Natural killer cell (primary cell): ENCODE measurements at regions not wholly inside any gene's neighbourhood (a gene's known extent, or its start where the extent isn't known, plus 50 kb on each side); places are given as distances from the start of the nearest gene placed in this dataset.

Source experiments
- ATAC-seq, 3 donors: fragments of 150-1000 bp in 2 of 3; fragments of 200-7000 bp in 1 of 3; cut with Tn5 transposase; 1 replicate in 1 of 3; 2 replicates in 2 of 3; pipeline ENCODE4 v1.10.0; 2021; ENCODE audit warnings: mild to moderate bottlenecking in 2 of 3, moderate library complexity in 2 of 3
- DNase-seq, 2 donors: peaks; one replicate each; pipeline versions ENCODE4 v3.0.0 to v3.0.0-alpha.2; 2013 to 2021; ENCODE audit warnings: mixed read lengths in 1 of 2
- H3K27ac ChIP-seq: one replicate; pipeline ENCODE4 v1.5.1; 2013; ENCODE audit warnings: mild to moderate bottlenecking, low read length
- H3K27me3 ChIP-seq: one replicate; pipeline ENCODE4 v1.6.1; 2013; ENCODE audit warnings: low read length; ENCODE audit not compliant: control insufficient read depth, insufficient read depth
- H3K36me3 ChIP-seq: one replicate; pipeline ENCODE4 v1.6.1; 2013; ENCODE audit warnings: low read length; ENCODE audit not compliant: control insufficient read depth, insufficient read depth
- H3K4me1 ChIP-seq: one replicate; pipeline ENCODE4 v1.6.1; 2013; ENCODE audit warnings: low read length; ENCODE audit not compliant: control insufficient read depth, insufficient read depth
- H3K4me3 ChIP-seq: one replicate; pipeline ENCODE4 v1.5.1; 2013; ENCODE audit warnings: low read length
- H3K9me3 ChIP-seq: one replicate; pipeline ENCODE4 v1.6.1; 2013; ENCODE audit warnings: low read length; ENCODE audit not compliant: control insufficient read depth, insufficient read depth
- H3K27ac Mint-ChIP-seq, 2 donors: one replicate each; pipeline ENCODE4 v1.8.0; 2022; ENCODE audit warnings: mild to moderate bottlenecking in 2 of 2, mixed read lengths in 2 of 2, moderate library complexity in 1 of 2
- H3K27me3 Mint-ChIP-seq, 2 donors: one replicate each; pipeline ENCODE4 v1.8.0; 2022; ENCODE audit warnings: low read depth in 2 of 2, mixed read lengths in 2 of 2
- H3K36me3 Mint-ChIP-seq: one replicate; pipeline ENCODE4 v1.8.0; 2022; ENCODE audit warnings: mixed read lengths
- H3K4me1 Mint-ChIP-seq, 2 donors: one replicate each; pipeline ENCODE4 v1.8.0; 2022; ENCODE audit warnings: mixed read lengths in 2 of 2
- H3K4me3 Mint-ChIP-seq: one replicate; pipeline ENCODE4 v1.8.0; 2022; ENCODE audit warnings: mild to moderate bottlenecking, moderate library complexity, mixed read lengths
- H3K9me3 Mint-ChIP-seq, 2 donors: one replicate each; pipeline ENCODE4 v1.8.0; 2022; ENCODE audit warnings: mixed read lengths in 2 of 2
- WGBS: methylation state at CpG from one replicate; pipeline ENCODE4 v1.1.7; 2013; ENCODE audit warnings: missing lambda C conversion rate; ENCODE audit not compliant: insufficient coverage; 5-methylcytosine and 5-hydroxymethylcytosine counted together
- intact Hi-C: fragments of 100-400 bp; cut with micrococcal nuclease; formaldehyde crosslinking; loops from one replicate; pipeline ENCODE4 v1.14.2; 2022
- TF ChIP-seq, protein P1 (sequence below): fragments of 200-600 bp; IDR thresholded peaks from one replicate; pipeline ENCODE4 v1.8.0; 2022; ENCODE audit warnings: antibody characterized with exemption

GRCh38 chr4:18077808-18078207 is 56.3 kb upstream of the LCORL start:
- Mint-ChIP-seq H3K9me3 (peaks cover 4 to 5% of the 10 kb centered on the region in 2 donors), H3K36me3 (no peaks in the 10 kb centered on the region), H3K27ac (no peak overlapping the region), H3K4me3 (no peak overlapping the region), H3K27me3 (peaks cover 0 to 3% of the 10 kb centered on the region in 2 donors), H3K4me1 (peaks cover 0 to 6% of the 10 kb centered on the region in 2 donors)
- ATAC-seq (no peak), DNase-seq (no peak)
- H3K27me3 ChIP-seq, result peaks cover 7% of the 10 kb centered on the region
- H3K36me3 ChIP-seq, result no peaks in the 10 kb centered on the region
- TF ChIP-seq, protein P1, sequence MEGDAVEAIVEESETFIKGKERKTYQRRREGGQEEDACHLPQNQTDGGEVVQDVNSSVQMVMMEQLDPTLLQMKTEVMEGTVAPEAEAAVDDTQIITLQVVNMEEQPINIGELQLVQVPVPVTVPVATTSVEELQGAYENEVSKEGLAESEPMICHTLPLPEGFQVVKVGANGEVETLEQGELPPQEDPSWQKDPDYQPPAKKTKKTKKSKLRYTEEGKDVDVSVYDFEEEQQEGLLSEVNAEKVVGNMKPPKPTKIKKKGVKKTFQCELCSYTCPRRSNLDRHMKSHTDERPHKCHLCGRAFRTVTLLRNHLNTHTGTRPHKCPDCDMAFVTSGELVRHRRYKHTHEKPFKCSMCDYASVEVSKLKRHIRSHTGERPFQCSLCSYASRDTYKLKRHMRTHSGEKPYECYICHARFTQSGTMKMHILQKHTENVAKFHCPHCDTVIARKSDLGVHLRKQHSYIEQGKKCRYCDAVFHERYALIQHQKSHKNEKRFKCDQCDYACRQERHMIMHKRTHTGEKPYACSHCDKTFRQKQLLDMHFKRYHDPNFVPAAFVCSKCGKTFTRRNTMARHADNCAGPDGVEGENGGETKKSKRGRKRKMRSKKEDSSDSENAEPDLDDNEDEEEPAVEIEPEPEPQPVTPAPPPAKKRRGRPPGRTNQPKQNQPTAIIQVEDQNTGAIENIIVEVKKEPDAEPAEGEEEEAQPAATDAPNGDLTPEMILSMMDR, result no peak
- peaks cover 6% of the 10 kb centered on the region for H3K9me3 ChIP-seq
- H3K4me3 ChIP-seq, result no peak overlapping the region
- WGBS, result 63% methylated on average over 4 of the region's 5 CpGs
- H3K27ac ChIP-seq, result no peak overlapping the region
- H3K4me1 ChIP-seq, result peaks cover 3% of the 10 kb centered on the region
- intact Hi-C loops, result no loop called here

GRCh38 chr4:18075823-18076433 is 54.4 kb upstream of the LCORL start:
- ATAC-seq (peak in 2 of 3 donors; percentile 57 to 66), DNase-seq (peak in 1 of 2 donors; percentile 62)
- Mint-ChIP-seq H3K27me3 (peaks cover 7 to 15% of the 10 kb centered on the region in 2 donors), H3K4me3 (no peak overlapping the region), H3K36me3 (no peaks in the 10 kb centered on the region), H3K9me3 (peaks cover 4 to 5% of the 10 kb centered on the region in 2 donors), H3K4me1 (peaks cover 0 to 6% of the 10 kb centered on the region in 2 donors), H3K27ac (no peak overlapping the region)
- peaks cover 6% of the 10 kb centered on the region for H3K27me3 ChIP-seq
- WGBS, result 54% methylated on average over 8 of the region's 8 CpGs
- H3K4me3 ChIP-seq, result no peak overlapping the region
- H3K9me3 ChIP-seq, result peaks cover 6% of the 10 kb centered on the region
- H3K27ac ChIP-seq, result no peak overlapping the region
- TF ChIP-seq, protein P1, result no peak
- H3K4me1 ChIP-seq, result peaks cover 3% of the 10 kb centered on the region
- intact Hi-C loops, result no loop called here
- no peaks in the 10 kb centered on the region for H3K36me3 ChIP-seq

DNA sequence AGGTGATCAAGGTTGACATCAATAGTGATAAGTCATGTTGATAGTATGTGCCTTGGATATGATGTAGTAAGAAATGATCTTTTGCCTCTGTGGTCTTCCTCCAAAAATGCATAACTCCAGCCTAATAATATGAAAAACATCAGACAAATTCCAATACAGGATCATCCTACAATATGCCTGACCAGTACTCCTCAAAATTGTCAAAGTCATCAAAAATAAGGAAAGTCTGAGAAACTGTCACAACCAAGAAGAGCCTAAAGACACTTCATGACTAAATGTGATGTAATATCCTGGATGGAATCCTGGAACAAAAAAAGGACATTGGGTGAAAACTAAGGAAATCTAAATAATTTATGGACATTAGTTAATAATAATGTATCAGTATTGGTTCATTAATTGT is 50.3 kb upstream of the LCORL start:
- H3K27me3 Mint-ChIP-seq, result peaks cover 31 to 37% of the 10 kb centered on the region in 2 donors
- Histone ChIP-seq H3K4me3 (no peak overlapping the region), H3K27me3 (peaks cover 10% of the 10 kb centered on the region), H3K9me3 (peaks cover 6% of the 10 kb centered on the region), H3K27ac (no peak overlapping the region), H3K4me1 (peaks cover 3% of the 10 kb centered on the region), H3K36me3 (no peaks in the 10 kb centered on the region)
- H3K9me3 Mint-ChIP-seq, result peaks cover 0 to 6% of the 10 kb centered on the region in 2 donors
- DNase-seq, result no peak
- no peak for ATAC-seq
- no peaks in the 10 kb centered on the region for H3K36me3 Mint-ChIP-seq
- no peak overlapping the region for H3K27ac Mint-ChIP-seq
- TF ChIP-seq, protein P1, result no peak
- intact Hi-C loops, result no loop called here
- H3K4me1 Mint-ChIP-seq, result peaks cover 0 to 6% of the 10 kb centered on the region in 2 donors
- H3K4me3 Mint-ChIP-seq, result no peak overlapping the region
